ENCODE measurements at regions not wholly inside any gene's neighbourhood (a gene's known extent, or its start where the extent isn't known, plus 50 kb on each side); places are given as distances from the start of the nearest gene placed in this dataset.
A peak's percentile ranks its signal among the peaks of the same experiment; 100 is the strongest.
"Not testable (repeated sequence)": the region's sequence is repeated elsewhere in the genome, so short reads cannot be mapped to it uniquely, and the experiment has no call there.

DNA sequence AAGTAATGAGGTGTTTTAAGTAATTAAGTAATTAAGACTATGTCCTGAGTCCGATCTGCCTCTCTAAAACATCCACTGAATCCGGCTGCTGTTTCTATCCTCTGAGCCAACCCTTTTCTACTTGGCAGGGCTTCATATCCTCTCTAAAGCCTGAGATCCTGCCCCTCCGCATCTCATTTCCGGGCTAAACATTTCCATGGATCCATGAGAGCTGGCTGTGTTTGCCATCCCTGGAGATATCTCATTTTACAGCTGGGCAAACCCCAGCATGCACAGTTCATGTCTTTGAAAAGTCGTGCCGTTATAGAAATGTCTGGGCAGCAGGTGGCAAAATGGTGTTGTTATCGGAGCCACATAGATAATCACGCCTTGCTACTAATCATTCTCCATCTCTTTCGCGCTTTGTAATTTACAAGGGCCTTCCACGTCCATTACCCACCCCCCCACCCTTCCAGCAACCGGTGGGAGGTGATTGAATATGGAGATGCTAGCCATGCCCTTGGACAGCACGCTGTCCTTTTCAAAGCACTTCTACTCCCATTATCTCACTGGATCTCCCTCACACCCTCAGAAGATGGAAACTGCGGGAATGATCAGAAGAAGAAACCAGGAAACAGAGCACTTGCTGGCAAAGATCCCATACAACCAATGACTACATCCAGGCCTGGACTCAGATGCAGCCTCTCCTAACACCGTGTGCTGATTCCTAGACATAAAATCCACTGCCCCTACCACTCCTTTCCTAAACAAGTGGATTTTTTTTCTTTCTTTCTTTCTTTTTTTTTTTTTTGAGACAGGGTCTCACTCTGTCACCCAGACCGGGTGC, 1189.2 kb downstream of the TYW1 start:
- ATAC-seq, result no peak
- no peak for TF ChIP-seq CTCF (IDR thresholded peaks at IDR 0.05)
- intact Hi-C loops (cut with DNase I), result no loop called here
- peak in 1 of 4 donors; percentile 8 for DNase-seq
- H3K27ac ChIP-seq, result no peak overlapping the region
- H3K9me3 ChIP-seq, result peaks cover 0 to 2% of the 10 kb centered on the region in 2 donors
- H3K27me3 ChIP-seq, result no peaks in the 10 kb centered on the region
- H3K36me3 ChIP-seq, result no peaks in the 10 kb centered on the region
- no peak overlapping the region for H3K4me3 ChIP-seq
- H3K4me1 ChIP-seq, result no peaks in the 10 kb centered on the region

DNA sequence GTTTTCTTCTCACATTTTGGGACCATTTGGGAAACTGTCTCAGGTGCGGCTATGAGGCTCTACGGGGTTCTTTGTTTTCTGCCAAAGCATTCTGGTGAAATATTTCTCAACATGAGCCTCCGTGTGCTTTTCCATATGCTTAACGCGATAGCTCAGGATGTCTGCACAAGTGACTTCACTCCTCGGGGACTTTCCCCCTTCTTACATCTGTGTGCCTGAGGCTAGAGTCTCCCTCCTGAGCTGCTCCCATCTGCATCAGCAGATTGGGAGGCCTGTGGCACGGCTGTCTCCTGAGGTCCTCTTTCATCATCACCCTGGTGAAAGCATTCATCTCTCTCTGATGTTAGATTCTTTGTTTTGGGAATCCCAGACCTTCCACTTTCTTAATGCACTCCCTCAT, 1190.9 kb downstream of the TYW1 start:
- intact Hi-C loops (cut with DNase I), result no loop called here
- TF ChIP-seq CTCF (IDR thresholded peaks at IDR 0.05), result no peak
- ATAC-seq (no peak), DNase-seq (no peak)
- Histone ChIP-seq H3K36me3 (no peaks in the 10 kb centered on the region), H3K27ac (no peak overlapping the region), H3K27me3 (no peaks in the 10 kb centered on the region), H3K4me3 (no peak overlapping the region), H3K4me1 (no peaks in the 10 kb centered on the region), H3K9me3 (peaks cover 0 to 5% of the 10 kb centered on the region in 2 donors)

DNA sequence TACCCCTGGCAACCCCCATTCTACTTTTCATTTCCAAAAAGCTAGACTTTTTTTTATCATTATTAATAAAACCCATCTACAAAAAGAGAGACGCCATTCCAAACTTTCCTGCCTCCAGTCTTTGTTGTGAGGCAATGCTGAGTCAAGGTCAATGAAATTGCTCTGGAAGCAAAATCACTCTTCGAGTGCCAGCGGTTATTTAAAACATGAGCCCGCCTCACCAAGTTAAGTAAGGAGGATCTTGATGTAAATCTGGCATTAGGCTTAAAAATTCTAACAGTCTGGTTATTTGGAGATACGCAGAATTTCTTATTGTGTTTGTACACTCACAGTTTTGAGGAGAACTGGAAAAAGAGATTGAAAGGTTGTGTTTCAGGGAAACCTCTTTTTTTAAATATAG, 1196.3 kb downstream of the TYW1 start:
- Histone ChIP-seq H3K4me1 (no peaks in the 10 kb centered on the region), H3K4me3 (no peak overlapping the region), H3K27ac (no peak overlapping the region), H3K36me3 (no peaks in the 10 kb centered on the region), H3K9me3 (peaks cover 0 to 24% of the 10 kb centered on the region in 2 donors), H3K27me3 (no peaks in the 10 kb centered on the region)
- intact Hi-C loops (cut with DNase I), result no loop called here
- no peak for TF ChIP-seq CTCF (IDR thresholded peaks at IDR 0.05)
- ATAC-seq, result no peak
- DNase-seq, result no peak

- H3K36me3 ChIP-seq; ATAC-seq; H3K4me3 ChIP-seq; H3K4me1 ChIP-seq; H3K27ac ChIP-seq; intact Hi-C loops (cut with DNase I); DNase-seq; H3K27me3 ChIP-seq: not testable (repeated sequence)
- H3K9me3 ChIP-seq, result peaks cover 0 to 25% of the 10 kb centered on the region in 2 donors
Measured at GRCh38 chr7:68195642-68196041, 1199.0 kb downstream of the TYW1 start.

DNA sequence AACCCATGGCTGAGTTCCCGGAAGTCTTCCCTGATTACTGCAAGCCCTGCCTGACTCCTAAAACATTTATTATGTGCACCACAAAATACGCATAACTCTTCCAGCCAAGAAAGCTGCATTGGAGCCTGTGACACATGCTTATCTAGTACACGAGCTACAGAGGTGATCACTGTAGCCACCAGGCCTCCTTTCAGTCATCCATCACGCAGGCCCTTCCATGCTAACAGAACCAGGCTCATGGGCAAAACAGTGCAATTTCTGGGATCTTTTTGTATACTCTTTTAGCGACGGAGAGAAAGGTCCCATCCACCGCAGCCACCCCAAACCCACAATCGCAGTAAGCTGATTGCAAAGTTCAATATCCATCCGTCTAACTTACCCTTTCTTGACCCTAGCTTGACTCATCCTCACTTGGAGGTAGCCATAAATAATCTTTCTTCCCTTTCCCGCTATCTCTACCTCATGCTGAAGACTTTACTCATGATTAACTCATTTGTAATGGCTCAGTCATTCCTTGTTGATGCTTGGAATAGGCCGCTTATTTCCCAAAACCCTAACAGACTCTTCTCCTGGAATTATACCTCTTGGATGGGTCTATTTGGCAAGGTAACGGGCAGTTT, 1203.5 kb downstream of the TYW1 start:
- no peaks in the 10 kb centered on the region for H3K36me3 ChIP-seq
- H3K27me3 ChIP-seq, result no peaks in the 10 kb centered on the region
- peaks cover 0 to 11% of the 10 kb centered on the region in 2 donors for H3K9me3 ChIP-seq
- no peak overlapping the region for H3K27ac ChIP-seq
- intact Hi-C loops (cut with DNase I), result no loop called here
- DNase-seq (no peak), ATAC-seq (no peak)
- H3K4me3 ChIP-seq, result no peak overlapping the region
- no peak for TF ChIP-seq CTCF (IDR thresholded peaks at IDR 0.05)
- no peaks in the 10 kb centered on the region for H3K4me1 ChIP-seq
